Neural cell (in vitro differentiated cells): ENCODE measurements at regions not wholly inside any gene's neighbourhood (a gene's known extent, or its start where the extent isn't known, plus 50 kb on each side); places are given as distances from the start of the nearest gene placed in this dataset.

Source experiments
- H2AFZ ChIP-seq: fragments of 200-600, 300-800 bp; sonication (generic), shearing (Covaris generic); 2 replicates; pipeline ENCODE4 v1.6.0; 2014; ENCODE audit warnings: low read depth, mild to moderate bottlenecking, antibody characterized with exemption, low read length, moderate library complexity
- H3F3A ChIP-seq: fragments of 200-600 bp; shearing (Covaris generic); 2 replicates; pipeline ENCODE4 v1.6.1; 2016; ENCODE audit warnings: mild to moderate bottlenecking, moderate library complexity, mixed read lengths, antibody characterized with exemption, low read length; ENCODE audit not compliant: insufficient read depth, poor library complexity, severe bottlenecking
- H3K27ac ChIP-seq: fragments of 200-600, 300-800 bp; sonication (generic), shearing (Covaris generic); 2 replicates; pipeline ENCODE4 v1.5.1; 2014; ENCODE audit warnings: mild to moderate bottlenecking, low read length, moderate library complexity
- H3K27me3 ChIP-seq: fragments of 300-800, 200-600 bp; sonication (generic), shearing (Covaris generic); 2 replicates; pipeline ENCODE4 v1.6.0; 2014; ENCODE audit warnings: mild to moderate bottlenecking, low read depth, low read length, moderate library complexity; ENCODE audit not compliant: insufficient read depth
- H3K36me3 ChIP-seq: fragments of 300-800, 200-600 bp; sonication (generic), shearing (Covaris generic); 2 replicates; pipeline ENCODE4 v1.5.1; 2014; ENCODE audit warnings: mild to moderate bottlenecking, antibody characterized with exemption, low read length, moderate library complexity; ENCODE audit not compliant: insufficient read depth
- H3K4me2 ChIP-seq: fragments of 300-800, 200-600 bp; sonication (generic), shearing (Covaris generic); 2 replicates; pipeline ENCODE4 v1.6.0; 2014; ENCODE audit warnings: mild to moderate bottlenecking, low read length
- H3K4me3 ChIP-seq: fragments of 300-800, 200-600 bp; sonication (generic), shearing (Covaris generic); 2 replicates; pipeline ENCODE4 v1.5.1; 2014; ENCODE audit warnings: mild to moderate bottlenecking, low read length, moderate library complexity
- H3K79me2 ChIP-seq: fragments of 200-600 bp; shearing (Covaris generic); replicated peaks from 2 replicates; pipeline ENCODE4 v1.6.0; 2014; ENCODE audit warnings: mild to moderate bottlenecking, low read length, moderate library complexity; ENCODE audit not compliant: insufficient read depth
- H3K9ac ChIP-seq: fragments of 300-800, 200-600 bp; sonication (generic), shearing (Covaris generic); 2 replicates; pipeline ENCODE4 v1.6.1; 2016; ENCODE audit warnings: mild to moderate bottlenecking, low read length, mixed read lengths
- H3K9me2 ChIP-seq: fragments of 200-600 bp; shearing (Covaris generic); 2 replicates; pipeline ENCODE4 v1.6.1; 2016; ENCODE audit warnings: mild to moderate bottlenecking, low read length, mixed read lengths; ENCODE audit not compliant: insufficient read depth
- H3K9me3 ChIP-seq: fragments of 200-600, 300-800 bp; sonication (generic), shearing (Covaris generic); 2 replicates; pipeline ENCODE4 v1.6.1; 2016; ENCODE audit warnings: mild to moderate bottlenecking, mixed run types, low read length, moderate library complexity, mixed read lengths
- H4K20me1 ChIP-seq: fragments of 200-600 bp; shearing (Covaris generic); 2 replicates; pipeline ENCODE4 v1.6.1; 2016; ENCODE audit warnings: mild to moderate bottlenecking, mixed run types; ENCODE audit not compliant: insufficient read depth
- EP300 ChIP-seq: fragments of 450-650 bp; conservative IDR thresholded peaks from 2 replicates; pipeline ENCODE4 v1.6.1; 2014; ENCODE audit warnings: antibody characterized with exemption, mild to moderate bottlenecking, moderate library complexity; ENCODE audit not compliant: poor library complexity, severe bottlenecking
- EZH2 ChIP-seq: fragments of 200-600, 300-800 bp; shearing (Covaris generic), sonication (generic); IDR thresholded peaks from 2 replicates; pipeline ENCODE4 v1.6.1; 2014; ENCODE audit warnings: antibody characterized with exemption, low read length, borderline replicate concordance, mild to moderate bottlenecking; ENCODE audit not compliant: insufficient read depth, poor library complexity, severe bottlenecking
- MXI1 ChIP-seq: fragments of 450-650 bp; conservative IDR thresholded peaks from 2 replicates; pipeline ENCODE4 v1.6.1; 2014; ENCODE audit warnings: antibody characterized with exemption, mild to moderate bottlenecking; ENCODE audit not compliant: poor library complexity, severe bottlenecking
- POLR2AphosphoS5 ChIP-seq: IDR thresholded peaks from 2 replicates; pipeline ENCODE4 v1.6.1; 2012
- RAD21 ChIP-seq: fragments of 450-650 bp; conservative IDR thresholded peaks from 2 replicates; pipeline ENCODE4 v1.6.1; 2014; ENCODE audit warnings: antibody characterized with exemption, mild to moderate bottlenecking, moderate library complexity
- SMC3 ChIP-seq: fragments of 450-650 bp; conservative IDR thresholded peaks from 2 replicates; pipeline ENCODE4 v1.6.1; 2014; ENCODE audit warnings: antibody characterized with exemption, mild to moderate bottlenecking, moderate library complexity; ENCODE audit not compliant: poor library complexity
- TAF1 ChIP-seq: IDR thresholded peaks from 2 replicates; pipeline ENCODE4 v1.6.1; 2012; ENCODE audit warnings: low read depth
- TF ChIP-seq, protein P1 (sequence below): fragments of 450-650 bp; IDR thresholded peaks from 2 replicates; pipeline ENCODE4 v1.5.1; 2014; ENCODE audit warnings: antibody characterized with exemption, mild to moderate bottlenecking, moderate library complexity; ENCODE audit not compliant: poor library complexity, severe bottlenecking
- TF ChIP-seq, protein P2 (sequence below): IDR thresholded peaks from 2 replicates; pipeline ENCODE4 v1.6.1; 2012; ENCODE audit warnings: borderline replicate concordance

DNA sequence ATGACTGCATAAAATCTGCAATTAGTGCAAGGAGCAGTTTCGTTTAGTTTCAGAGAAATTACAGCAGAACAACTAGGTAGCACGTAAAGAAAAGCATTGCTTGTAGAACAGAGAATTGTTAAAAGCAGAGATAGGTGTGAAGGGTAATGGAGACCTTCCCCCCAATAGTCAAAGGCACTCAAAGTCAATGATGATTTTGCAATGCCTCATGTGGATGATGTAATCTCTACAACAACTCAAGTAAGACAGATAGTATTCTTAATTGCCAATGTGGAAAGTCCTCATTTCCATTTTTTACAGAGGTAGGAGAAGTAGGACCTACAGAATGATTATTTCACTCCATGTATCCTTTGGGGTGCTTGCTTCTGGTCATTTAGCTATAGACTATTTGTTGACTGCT lies 94.3 kb upstream of the GNAI1 start:
- Histone ChIP-seq H3K9me2 (no peaks in the 10 kb centered on the region), H3K4me2 (no peak overlapping the region), H3K4me3 (no peak overlapping the region), H3K79me2 (no peaks in the 10 kb centered on the region), H3K27me3 (no peaks in the 10 kb centered on the region), H3K9me3 (no peaks in the 10 kb centered on the region), H3K27ac (no peak overlapping the region), H3F3A (no peaks in the 10 kb centered on the region), H2AFZ (no peak overlapping the region), H3K36me3 (no peaks in the 10 kb centered on the region), H3K9ac (no peak overlapping the region), H4K20me1 (no peaks in the 10 kb centered on the region)
- TF ChIP-seq, protein P1, sequence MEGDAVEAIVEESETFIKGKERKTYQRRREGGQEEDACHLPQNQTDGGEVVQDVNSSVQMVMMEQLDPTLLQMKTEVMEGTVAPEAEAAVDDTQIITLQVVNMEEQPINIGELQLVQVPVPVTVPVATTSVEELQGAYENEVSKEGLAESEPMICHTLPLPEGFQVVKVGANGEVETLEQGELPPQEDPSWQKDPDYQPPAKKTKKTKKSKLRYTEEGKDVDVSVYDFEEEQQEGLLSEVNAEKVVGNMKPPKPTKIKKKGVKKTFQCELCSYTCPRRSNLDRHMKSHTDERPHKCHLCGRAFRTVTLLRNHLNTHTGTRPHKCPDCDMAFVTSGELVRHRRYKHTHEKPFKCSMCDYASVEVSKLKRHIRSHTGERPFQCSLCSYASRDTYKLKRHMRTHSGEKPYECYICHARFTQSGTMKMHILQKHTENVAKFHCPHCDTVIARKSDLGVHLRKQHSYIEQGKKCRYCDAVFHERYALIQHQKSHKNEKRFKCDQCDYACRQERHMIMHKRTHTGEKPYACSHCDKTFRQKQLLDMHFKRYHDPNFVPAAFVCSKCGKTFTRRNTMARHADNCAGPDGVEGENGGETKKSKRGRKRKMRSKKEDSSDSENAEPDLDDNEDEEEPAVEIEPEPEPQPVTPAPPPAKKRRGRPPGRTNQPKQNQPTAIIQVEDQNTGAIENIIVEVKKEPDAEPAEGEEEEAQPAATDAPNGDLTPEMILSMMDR: no peak
- TF ChIP-seq, protein P2, sequence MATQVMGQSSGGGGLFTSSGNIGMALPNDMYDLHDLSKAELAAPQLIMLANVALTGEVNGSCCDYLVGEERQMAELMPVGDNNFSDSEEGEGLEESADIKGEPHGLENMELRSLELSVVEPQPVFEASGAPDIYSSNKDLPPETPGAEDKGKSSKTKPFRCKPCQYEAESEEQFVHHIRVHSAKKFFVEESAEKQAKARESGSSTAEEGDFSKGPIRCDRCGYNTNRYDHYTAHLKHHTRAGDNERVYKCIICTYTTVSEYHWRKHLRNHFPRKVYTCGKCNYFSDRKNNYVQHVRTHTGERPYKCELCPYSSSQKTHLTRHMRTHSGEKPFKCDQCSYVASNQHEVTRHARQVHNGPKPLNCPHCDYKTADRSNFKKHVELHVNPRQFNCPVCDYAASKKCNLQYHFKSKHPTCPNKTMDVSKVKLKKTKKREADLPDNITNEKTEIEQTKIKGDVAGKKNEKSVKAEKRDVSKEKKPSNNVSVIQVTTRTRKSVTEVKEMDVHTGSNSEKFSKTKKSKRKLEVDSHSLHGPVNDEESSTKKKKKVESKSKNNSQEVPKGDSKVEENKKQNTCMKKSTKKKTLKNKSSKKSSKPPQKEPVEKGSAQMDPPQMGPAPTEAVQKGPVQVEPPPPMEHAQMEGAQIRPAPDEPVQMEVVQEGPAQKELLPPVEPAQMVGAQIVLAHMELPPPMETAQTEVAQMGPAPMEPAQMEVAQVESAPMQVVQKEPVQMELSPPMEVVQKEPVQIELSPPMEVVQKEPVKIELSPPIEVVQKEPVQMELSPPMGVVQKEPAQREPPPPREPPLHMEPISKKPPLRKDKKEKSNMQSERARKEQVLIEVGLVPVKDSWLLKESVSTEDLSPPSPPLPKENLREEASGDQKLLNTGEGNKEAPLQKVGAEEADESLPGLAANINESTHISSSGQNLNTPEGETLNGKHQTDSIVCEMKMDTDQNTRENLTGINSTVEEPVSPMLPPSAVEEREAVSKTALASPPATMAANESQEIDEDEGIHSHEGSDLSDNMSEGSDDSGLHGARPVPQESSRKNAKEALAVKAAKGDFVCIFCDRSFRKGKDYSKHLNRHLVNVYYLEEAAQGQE: no peak
- TF ChIP-seq EP300 (no peak), EZH2 (no peak), RAD21 (no peak), SMC3 (no peak), MXI1 (no peak), POLR2AphosphoS5 (no peak), TAF1 (no peak)

DNA sequence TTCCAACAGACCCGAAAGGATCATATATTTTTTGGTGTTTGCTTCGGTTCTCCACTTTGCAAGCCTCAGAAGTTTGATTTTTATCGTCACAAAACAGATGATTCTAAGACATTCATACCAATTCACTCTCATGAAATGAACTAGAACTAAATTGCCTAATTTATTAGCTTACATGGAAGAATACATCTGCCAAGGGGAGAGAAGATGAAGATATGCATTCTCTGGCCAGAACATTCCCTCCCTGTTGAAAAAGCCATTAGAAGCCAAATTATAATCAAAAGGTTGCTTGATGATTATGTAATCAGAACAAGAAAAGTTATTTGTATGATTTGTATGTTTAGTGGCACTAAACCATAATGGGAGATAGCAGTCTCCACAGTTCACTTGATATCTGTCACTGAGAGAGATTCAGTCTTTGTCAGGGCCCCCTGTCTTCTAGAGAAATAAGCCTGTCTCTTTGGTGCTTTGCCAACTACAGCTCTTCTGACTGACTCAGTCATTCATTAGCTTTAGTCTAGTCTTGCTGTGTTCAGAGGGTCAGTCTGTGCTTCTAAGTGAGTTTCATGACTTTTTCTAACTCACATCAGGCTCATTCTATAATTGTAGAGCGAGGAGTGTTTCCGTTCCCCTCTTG lies 95.3 kb upstream of the GNAI1 start:
- Histone ChIP-seq H3K9ac (no peak overlapping the region), H3K27ac (no peak overlapping the region), H3K4me3 (no peak overlapping the region), H2AFZ (no peak overlapping the region), H3K27me3 (no peaks in the 10 kb centered on the region), H3F3A (no peaks in the 10 kb centered on the region), H4K20me1 (no peaks in the 10 kb centered on the region), H3K9me2 (no peaks in the 10 kb centered on the region), H3K79me2 (no peaks in the 10 kb centered on the region), H3K36me3 (no peaks in the 10 kb centered on the region), H3K4me2 (no peak overlapping the region), H3K9me3 (no peaks in the 10 kb centered on the region)
- TF ChIP-seq SMC3 (no peak), EP300 (no peak), RAD21 (no peak)
- TF ChIP-seq, protein P2: no peak
